Skin of body (tissue), 1 donor: ENCODE measurements at regions not wholly inside any gene's neighbourhood (a gene's known extent, or its start where the extent isn't known, plus 50 kb on each side); places are given as distances from the start of the nearest gene placed in this dataset.
"Not testable (repeated sequence)": the region's sequence is repeated elsewhere in the genome, so short reads cannot be mapped to it uniquely, and the experiment has no call there.

Experiments
- DNase-seq: peaks from one replicate; lab custom pipeline; 2025; lab: John Stamatoyannopoulos, UW

DNA sequence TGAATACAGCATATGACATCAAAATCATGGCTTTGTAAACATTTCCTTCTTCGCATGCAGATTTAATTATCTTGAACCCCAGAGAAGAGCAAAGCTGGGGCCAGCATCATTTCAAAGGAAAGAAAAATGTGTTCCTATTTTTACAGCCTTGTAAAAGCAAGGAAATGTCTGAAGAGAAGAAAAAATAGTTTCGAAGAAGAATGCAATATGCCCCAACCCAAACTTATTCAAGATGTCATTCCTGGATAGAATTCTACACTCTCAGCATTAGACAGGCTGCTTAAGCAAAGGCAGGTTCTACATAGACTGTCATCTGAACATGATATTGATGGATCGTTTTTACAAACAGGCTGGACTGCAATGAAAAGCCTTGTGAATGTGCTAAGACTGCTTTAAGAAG is 900.8 kb downstream of the TTLL7 start:
- peak; percentile 98 for DNase-seq

DNA sequence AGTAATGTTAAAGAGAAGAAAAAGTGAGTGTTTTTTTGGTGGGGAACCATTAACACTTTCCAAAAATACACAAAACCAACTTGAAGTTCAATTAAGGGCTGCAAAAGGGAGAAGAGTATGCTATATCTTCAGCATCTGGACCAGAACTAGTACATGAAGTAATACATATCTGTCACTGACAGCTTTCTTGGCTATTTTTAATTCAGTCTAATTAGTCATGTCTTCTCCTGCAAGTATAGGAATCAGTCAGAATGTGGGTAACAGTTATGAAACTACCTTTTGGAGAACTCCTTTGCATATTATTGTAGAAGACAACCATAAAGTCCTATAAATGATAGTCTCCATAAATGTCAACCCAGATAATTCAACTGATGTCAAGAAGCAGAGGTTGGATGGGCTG is 901.2 kb downstream of the TTLL7 start:
- DNase-seq = no peak

DNA sequence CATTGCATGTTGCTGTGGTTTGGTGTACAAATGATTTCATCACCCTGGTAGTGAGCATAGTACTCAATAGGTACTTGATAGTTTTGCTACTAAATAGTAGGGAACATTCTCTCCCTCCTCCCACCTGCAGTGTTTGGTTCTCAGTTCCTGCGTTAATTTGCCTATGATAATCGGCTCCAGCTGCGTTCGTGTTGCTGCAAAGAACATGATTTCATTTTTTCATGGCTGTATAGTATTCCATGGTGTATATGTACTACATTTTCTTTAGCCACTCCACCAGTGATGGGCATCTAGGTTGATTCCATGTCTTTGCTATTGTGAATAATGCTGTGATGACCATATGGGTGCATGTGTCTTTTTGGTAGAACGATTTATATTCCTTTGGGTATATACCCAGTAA is 903.4 kb downstream of the TTLL7 start:
- DNase-seq = no peak

DNA sequence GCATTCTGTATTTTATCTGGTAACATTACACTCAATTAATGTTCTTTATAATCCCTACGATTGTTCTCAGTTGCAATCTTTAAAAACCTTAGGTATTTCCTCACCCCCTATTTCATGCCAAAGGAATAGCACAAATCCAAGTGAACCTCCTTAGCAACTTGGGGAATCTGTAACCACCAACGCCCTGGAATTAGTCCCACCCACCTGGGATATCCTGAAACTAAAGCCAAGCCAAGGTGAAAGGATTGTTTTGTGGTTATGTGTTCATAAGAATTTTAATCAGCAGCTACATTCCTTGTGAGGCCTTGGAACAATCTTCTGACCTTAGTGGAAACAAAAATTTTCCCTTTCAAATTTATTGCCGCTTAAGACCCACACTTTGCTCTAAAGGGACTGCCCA is 908.7 kb downstream of the TTLL7 start:
- no peak for DNase-seq

DNA sequence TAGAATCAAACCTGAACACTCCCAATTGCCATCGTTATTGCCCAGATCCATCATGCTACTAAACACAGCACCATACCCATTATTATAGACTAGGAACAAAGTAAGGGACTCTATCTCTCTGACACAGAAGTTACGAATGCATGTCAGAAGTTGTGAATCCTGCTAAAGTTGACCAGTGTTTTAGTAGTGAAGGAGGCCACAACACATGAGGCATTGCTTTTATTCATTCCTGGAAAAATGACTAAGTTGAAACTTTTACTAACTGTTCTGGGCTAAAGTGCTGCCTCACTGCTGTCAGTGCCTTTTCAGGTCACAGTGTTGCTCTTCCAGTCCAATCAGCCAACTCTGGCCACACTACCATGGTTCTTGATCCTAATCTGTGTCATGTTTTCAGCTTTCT is 911.1 kb downstream of the TTLL7 start:
- no peak for DNase-seq

- DNase-seq = no peak
Measured at GRCh38 chr1:83086986-83087512, 911.9 kb downstream of the TTLL7 start.

- DNase-seq = no peak
Measured at GRCh38 chr1:83086346-83086745, 912.6 kb downstream of the TTLL7 start.

DNA sequence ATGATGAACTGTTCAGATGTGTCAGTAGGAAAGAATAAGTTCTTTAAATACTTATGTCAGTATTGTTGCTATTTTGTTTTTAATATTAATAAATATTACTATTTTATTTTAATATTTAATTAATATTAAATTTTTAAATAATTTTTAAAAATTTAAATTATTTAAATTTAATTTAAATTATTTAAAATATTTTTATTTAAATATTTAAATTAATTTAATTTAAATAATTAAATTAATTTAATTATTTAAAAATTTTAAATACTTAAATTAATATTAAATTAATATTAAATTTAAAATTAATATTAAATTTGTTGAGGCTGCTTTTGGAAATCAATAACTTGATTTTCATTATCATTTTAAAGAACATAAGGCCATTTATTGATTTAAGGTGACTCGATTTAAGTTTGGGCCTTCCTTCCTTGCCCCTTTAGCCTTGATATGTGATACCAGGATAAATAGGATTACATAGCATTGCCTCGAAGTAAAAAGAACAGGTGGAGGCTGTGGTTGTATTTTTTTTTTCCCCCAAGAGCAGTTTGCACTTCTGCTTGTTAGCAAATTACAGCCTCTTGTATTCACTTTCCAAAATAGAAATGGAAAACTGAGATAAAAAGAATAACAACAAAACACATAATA is 915.2 kb downstream of the TTLL7 start:
- DNase-seq = no peak

DNA sequence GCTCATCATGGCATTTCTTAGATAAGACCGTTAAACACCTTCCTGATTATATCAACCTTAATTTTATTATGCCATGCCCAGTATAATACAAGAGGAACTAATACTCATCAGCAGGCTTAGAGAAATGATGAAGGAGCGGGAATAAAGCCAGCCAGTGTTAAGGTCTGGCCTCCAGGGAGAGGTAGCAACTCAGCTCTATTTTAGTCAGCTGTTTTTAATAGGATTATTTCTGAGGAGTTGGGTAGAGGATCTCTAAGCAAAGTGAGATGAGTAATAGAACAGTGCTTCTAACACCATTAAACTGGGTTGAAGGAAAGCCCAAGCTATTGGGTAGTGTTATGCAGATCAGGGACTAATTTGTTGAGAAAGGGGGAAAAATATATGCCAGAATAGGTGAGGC is 921.5 kb downstream of the TTLL7 start:
- DNase-seq = no peak

DNA sequence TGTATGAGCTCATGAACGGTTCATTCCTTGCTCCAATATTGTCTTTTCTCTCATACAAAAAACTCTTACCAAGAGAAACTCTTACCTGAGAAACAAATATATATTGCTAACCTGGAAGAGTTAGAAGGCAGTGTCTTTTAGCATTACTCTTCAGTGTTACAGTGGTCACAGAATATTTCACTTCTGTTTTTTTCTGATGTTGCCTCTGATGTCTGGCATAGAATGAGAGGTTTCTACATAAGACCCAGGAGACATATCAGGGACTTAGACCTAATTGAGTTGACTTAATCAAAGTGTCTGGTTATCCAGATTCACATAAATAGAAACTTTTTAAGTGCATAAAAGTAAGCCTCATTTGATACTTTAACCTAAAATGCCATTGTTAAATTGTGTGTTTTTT is 923.8 kb downstream of the TTLL7 start:
- DNase-seq = no peak

DNA sequence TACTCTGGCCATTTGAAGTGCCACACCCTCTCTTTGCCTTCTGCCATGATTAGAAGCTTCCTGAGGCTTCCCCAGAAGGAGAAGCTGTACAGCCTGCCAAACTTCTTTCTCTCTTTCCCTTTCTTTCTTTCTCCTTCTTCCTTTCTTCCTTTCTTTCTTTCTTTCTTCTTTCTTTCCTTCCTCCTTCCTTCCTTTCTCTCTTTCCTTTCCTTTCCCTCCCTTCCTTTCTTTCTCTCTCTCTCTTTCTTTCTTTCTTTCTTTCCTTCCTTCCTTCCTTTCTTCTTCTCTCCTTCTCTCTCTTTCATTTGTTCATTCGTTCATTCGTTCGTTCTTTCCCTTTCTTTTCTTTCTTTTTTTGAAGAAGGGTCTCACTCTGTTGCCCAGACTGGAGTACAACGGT is 931.0 kb downstream of the TTLL7 start:
- no peak for DNase-seq

GRCh38 chr1:83065952-83066727 is 932.8 kb downstream of the TTLL7 start:
- peak; percentile 57 for DNase-seq

DNA sequence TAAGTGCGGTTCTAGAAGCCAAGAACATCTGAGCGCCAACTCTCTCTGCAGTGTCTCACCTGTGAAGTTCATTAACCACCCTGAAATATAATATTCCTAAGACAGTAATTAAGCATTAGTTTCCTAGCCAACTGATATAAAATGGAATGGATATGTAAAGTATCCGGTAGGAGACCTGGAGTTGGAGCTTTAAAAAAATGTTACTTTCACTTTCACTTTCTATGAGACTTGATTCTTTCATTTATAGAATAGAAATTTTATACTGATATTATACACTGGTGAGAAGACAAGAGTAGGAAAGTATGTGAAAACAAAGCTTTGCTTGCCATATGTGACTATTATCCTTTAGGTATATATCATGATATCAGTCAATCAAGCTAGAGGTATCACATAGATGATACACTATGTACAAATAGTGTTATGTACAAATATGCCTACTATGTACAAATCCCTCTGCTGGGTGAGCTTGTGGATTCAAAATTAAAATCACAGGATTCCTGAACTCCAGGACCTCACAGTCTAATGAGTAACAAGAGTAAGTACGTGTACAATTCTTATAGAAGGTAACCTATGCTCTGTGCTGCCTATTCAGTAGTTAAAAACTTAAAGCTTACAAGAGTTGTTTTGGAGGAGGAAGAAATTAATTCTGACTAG is 934.2 kb downstream of the TTLL7 start:
- DNase-seq = no peak

DNA sequence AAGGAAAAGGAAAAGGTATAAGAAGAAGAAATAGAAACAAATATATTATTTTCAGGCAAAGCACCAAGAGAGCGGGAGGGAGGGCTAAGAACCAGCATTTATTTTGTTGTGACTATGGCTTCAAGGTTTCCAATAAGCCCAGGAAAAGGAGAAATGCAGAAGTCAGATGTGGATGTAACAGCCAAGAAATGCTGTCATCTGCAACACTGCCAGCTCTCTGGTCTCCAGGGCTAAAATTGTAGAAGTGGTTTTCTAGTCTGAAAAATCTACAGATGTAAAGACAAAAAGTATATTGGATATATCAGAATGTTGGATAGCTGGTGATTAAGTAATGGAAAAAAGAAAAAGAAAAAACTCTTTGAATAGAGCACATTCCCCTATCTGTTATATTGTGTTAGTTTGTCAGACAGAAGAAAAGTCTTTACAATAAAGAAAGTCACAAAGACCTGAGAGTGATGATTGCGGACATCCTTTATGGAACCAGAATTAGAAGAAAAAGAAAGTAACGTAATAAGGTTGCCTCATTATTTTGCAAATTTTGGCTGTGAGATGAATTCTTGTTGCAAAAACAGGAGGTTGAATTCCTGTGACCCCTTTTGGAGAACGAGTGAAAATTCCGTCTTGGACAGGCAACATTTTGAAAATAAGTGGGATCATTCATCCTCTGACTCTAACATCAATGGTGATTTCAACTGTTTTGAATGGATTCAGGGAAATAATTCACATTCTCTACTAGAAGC is 938.1 kb downstream of the TTLL7 start:
- DNase-seq = peak; percentile 87

GRCh38 chr1:83060221-83060620 is 938.7 kb downstream of the TTLL7 start:
- DNase-seq = no peak

- DNase-seq = no peak
Measured at GRCh38 chr1:83058327-83058726, 940.6 kb downstream of the TTLL7 start.

DNA sequence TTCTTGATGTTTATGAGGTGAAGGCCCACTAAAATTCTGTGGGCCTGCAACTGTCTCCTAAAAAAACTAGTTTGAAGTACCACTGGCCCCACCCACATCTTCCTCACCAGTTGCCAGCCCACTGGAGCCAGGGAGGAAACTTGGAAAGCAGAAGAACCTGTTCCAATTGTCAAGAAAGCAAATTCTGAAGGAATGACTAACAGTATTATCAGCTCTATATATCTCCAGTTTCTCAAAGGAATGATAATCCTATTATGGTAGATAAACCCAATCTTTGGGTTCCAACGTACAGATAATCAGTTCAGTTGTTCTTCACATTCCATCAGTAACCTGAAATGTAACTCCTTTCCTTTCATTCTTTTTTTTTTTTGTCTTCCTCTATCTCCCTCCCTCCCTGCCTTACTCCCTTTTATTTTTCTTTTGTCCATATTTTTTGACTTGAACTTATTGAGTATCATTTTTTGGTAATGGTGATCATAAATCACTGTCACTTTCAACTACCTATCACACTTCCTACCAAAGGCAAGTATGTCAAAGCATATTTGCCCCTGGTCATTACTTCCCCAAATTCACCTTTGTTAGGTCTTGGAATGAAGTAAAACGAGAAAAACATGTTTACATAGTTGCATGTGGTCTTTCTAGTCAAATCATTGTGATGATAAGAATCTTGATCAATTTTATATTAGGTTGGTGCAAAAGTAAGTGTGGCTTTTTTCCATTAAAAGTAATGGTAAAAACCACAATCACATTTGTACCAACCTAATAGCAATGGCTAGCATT is 943.4 kb downstream of the TTLL7 start:
- DNase-seq = no peak

GRCh38 chr1:83053446-83053845 is 945.5 kb downstream of the TTLL7 start:
- no peak for DNase-seq

DNA sequence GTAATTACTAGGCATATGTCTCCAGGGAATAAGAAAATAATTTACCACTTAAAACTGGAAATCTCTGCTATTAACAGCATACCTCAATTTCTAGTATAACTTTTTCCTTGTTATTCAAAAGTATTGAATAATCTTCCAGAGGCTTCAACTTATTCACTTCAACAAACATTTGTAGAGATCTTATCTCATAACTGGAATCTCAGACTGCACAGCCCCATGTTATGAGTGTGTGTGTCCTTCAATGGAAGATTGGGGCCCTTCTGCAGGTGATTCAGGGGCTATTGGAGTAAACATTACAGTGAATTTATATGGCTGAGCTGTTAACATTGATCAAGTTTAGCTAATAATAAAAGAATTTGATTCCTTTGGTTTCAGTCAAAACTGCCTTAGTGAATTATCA is 946.1 kb downstream of the TTLL7 start:
- DNase-seq = no peak

GRCh38 chr1:83051053-83051452 is 947.9 kb downstream of the TTLL7 start:
- DNase-seq = not testable (repeated sequence)

DNA sequence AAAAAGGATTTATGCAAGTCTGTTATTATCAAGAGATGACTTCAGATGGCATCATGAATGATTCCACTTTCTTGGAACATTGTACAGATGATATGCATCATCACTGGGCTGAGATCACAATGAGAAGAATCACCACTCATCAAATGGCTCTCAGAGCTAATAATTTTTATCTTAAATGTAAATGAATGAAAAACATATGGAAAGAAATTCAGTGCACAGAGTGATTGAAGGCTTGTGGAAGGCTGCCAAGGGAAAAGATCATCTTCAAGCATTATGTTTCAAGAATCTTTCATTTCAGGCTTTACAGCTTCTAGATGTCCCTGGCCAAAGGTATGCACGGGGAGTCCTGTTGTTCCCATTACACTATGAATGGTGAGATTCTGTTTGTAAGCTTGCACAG is 955.7 kb downstream of the TTLL7 start:
- peak; percentile 88 for DNase-seq
